GM12873 (cell line): ENCODE measurements at regions not wholly inside any gene's neighbourhood (a gene's known extent, or its start where the extent isn't known, plus 50 kb on each side); places are given as distances from the start of the nearest gene placed in this dataset.

ENCODE experiments used
- CTCF ChIP-seq: IDR thresholded peaks from 2 replicates; pipeline ENCODE4 v1.5.1; 2012; ENCODE audit warnings: low read depth, mild to moderate bottlenecking, moderate library complexity, low read length, control low read depth; ENCODE audit not compliant: insufficient read depth; ENCODE audit errors: missing control alignments

GRCh38 chr12:131428091-131428685 is 282.7 kb upstream of the SFSWAP start:
- TF ChIP-seq CTCF, result no peak

GRCh38 chr12:131430158-131430742 is 280.6 kb upstream of the SFSWAP start:
- no peak for TF ChIP-seq CTCF

GRCh38 chr12:131432532-131433260 is 278.2 kb upstream of the SFSWAP start:
- no peak for TF ChIP-seq CTCF

GRCh38 chr12:131434208-131435125 is 276.4 kb upstream of the SFSWAP start:
- TF ChIP-seq CTCF, result no peak

GRCh38 chr12:131436922-131437705 is 273.8 kb upstream of the SFSWAP start:
- no peak for TF ChIP-seq CTCF

GRCh38 chr12:131437706-131438492 is 273.0 kb upstream of the SFSWAP start:
- TF ChIP-seq CTCF, result no peak
